Astrocyte of the cerebellum (primary cell): ENCODE measurements at regions not wholly inside any gene's neighbourhood (a gene's known extent, or its start where the extent isn't known, plus 50 kb on each side); places are given as distances from the start of the nearest gene placed in this dataset.

Experiments
- DNase-seq: peaks from one replicate; pipeline ENCODE4 v3.0.0-alpha.2; 2011; ENCODE audit warnings: low read depth
- H3K4me3 ChIP-seq: 2 replicates; pipeline ENCODE4 v1.5.1; 2011; ENCODE audit warnings: mild to moderate bottlenecking, low read depth, low read length, moderate library complexity
- in situ Hi-C: cut with HindIII; loops from 2 replicates; pipeline ENCODE4 v1.10.0; 2017; ENCODE audit warnings: low sequenced_read_pairs
- TF ChIP-seq, protein P1 (sequence below): IDR thresholded peaks from 2 replicates; pipeline ENCODE4 v1.5.1; 2012; ENCODE audit warnings: low read length, low read depth, moderate library complexity, mild to moderate bottlenecking; ENCODE audit errors: missing control alignments

- no peak overlapping the region for H3K4me3 ChIP-seq
- TF ChIP-seq, protein P1, sequence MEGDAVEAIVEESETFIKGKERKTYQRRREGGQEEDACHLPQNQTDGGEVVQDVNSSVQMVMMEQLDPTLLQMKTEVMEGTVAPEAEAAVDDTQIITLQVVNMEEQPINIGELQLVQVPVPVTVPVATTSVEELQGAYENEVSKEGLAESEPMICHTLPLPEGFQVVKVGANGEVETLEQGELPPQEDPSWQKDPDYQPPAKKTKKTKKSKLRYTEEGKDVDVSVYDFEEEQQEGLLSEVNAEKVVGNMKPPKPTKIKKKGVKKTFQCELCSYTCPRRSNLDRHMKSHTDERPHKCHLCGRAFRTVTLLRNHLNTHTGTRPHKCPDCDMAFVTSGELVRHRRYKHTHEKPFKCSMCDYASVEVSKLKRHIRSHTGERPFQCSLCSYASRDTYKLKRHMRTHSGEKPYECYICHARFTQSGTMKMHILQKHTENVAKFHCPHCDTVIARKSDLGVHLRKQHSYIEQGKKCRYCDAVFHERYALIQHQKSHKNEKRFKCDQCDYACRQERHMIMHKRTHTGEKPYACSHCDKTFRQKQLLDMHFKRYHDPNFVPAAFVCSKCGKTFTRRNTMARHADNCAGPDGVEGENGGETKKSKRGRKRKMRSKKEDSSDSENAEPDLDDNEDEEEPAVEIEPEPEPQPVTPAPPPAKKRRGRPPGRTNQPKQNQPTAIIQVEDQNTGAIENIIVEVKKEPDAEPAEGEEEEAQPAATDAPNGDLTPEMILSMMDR, result no peak
- DNase-seq, result no peak
- in situ Hi-C loops, result no loop called here
Observed at GRCh38 chr10:117674646-117675045, 132.1 kb downstream of the EMX2 start.

- no peak overlapping the region for H3K4me3 ChIP-seq
- no peak for DNase-seq
- TF ChIP-seq, protein P1, result no peak
- in situ Hi-C loops, result no loop called here
Observed at GRCh38 chr10:117675514-117676055, 133.0 kb downstream of the EMX2 start.

GRCh38 chr10:117677239-117677638 lies 134.7 kb downstream of the EMX2 start:
- in situ Hi-C loops, result no loop called here
- TF ChIP-seq, protein P1, result no peak
- no peak overlapping the region for H3K4me3 ChIP-seq
- no peak for DNase-seq

- in situ Hi-C loops, result no loop called here
- DNase-seq, result no peak
- TF ChIP-seq, protein P1, result no peak
- no peak overlapping the region for H3K4me3 ChIP-seq
Observed at GRCh38 chr10:117677890-117678500, 135.4 kb downstream of the EMX2 start.

DNA sequence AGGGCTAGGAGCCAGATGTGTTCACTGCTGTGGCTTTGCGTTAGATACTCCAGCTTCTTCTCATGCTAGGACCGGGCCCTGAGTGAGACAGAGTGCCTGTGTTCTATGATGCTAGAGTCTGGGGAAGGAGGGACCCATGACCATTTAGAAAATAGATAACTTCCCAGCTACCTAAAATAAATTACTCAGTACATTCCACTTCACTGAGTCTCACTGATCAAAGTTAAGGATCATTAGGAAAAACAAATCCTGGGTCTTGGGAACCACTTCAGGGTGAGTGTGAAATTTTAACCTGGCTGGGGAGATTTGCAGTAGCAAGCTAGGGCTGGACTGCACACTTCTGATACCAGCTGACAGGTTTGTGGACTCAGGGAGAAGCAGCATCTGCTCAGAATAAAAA lies 138.1 kb downstream of the EMX2 start:
- DNase-seq, result no peak
- TF ChIP-seq, protein P1, result no peak
- no peak overlapping the region for H3K4me3 ChIP-seq
- in situ Hi-C loops, result no loop called here

- no peak for DNase-seq
- TF ChIP-seq, protein P1, result no peak
- no peak overlapping the region for H3K4me3 ChIP-seq
- in situ Hi-C loops, result no loop called here
Observed at GRCh38 chr10:117681104-117681503, 138.6 kb downstream of the EMX2 start.
